HG02884 (cell line): ENCODE measurements at regions not wholly inside any gene's neighbourhood (a gene's known extent, or its start where the extent isn't known, plus 50 kb on each side); places are given as distances from the start of the nearest gene placed in this dataset.
A peak's percentile ranks its signal among the peaks of the same experiment; 100 is the strongest.

Experiments used
- ATAC-seq: cut with Tn5 transposase; IDR thresholded peaks from one replicate; pipeline ENCODE4 v1.9.1; 2021; ENCODE audit warnings: mild to moderate bottlenecking, moderate library complexity; ENCODE audit not compliant: unreplicated experiment

- no peak for ATAC-seq
Observed at GRCh38 chr2:114065731-114066130, 175.8 kb downstream of the ACTR3 start.

DNA sequence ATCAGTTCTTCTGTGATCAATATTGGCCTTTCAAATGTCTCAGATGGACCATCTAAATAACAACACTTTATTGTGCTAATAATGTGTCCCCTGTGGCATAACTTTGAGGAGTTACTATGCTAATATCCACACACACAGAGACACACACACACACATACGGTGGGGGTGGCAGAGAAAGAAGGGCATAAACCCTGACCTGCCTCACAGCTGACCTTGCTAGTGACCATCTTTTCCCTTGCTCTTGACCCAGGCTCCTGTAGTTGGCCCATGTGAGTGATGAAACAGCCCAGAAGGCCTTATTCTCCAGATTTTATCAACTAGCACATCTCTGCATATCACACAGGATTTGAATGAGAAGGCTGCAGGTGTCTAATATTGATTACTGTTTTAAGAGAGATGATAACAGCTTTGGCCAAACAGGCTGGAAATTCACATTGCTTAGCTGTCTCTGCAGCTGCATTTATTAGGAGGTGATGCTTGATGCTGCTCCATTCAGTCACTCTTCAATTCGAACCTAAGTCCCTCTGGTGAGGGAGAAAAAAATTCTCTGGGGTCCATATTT is 176.4 kb downstream of the ACTR3 start:
- ATAC-seq, result no peak

GRCh38 chr2:114068438-114068837 is 178.5 kb downstream of the ACTR3 start:
- ATAC-seq, result no peak

DNA sequence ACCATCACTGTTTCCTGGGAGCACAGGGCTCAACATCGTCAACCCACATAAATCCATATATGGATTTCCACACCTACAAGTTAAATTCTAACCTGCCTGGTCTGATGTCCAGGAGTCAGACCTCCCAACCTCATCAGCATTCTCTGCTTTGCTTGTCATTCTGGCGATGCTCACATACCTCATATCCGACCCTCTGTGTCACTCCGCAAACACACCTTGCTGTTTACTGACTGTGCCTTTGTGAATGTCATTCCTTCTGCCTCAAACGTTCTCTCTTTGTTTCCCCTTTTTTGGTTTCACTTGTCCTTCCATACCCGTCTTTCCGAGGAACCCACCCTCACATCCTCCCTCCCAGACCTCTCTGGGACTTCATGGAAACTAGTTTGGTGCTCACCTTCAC is 187.1 kb downstream of the ACTR3 start:
- ATAC-seq, result no peak

DNA sequence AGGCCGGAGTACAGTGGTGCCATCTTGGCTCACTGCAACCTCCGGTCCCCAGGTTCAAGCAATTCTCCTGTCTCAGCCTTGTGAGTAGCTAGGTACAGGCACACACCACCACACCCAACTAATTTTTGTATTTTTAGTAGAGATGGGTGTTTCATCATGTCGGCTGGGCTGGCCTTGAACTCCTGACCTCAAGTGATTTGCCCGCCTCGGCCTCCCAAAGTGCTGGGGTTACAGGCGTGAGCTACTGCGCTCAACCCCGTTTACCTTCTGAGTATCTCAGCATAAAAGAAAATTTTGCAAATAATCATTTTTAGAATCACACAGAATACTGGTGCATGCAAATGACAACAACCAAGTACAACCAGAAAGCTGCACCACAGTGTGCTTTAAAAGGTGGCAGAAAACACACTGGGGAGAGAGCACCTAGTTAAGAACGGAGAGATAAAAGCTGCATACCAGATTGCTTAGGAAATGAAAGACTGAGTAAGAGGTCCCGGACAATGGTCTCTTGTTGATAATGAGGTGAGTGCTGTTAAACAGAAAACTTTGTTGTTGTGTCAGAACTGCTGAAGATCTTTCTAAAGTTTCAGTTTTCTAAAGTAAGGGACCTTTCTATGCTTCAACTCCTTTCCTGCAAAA is 189.6 kb downstream of the ACTR3 start:
- ATAC-seq, result no peak

DNA sequence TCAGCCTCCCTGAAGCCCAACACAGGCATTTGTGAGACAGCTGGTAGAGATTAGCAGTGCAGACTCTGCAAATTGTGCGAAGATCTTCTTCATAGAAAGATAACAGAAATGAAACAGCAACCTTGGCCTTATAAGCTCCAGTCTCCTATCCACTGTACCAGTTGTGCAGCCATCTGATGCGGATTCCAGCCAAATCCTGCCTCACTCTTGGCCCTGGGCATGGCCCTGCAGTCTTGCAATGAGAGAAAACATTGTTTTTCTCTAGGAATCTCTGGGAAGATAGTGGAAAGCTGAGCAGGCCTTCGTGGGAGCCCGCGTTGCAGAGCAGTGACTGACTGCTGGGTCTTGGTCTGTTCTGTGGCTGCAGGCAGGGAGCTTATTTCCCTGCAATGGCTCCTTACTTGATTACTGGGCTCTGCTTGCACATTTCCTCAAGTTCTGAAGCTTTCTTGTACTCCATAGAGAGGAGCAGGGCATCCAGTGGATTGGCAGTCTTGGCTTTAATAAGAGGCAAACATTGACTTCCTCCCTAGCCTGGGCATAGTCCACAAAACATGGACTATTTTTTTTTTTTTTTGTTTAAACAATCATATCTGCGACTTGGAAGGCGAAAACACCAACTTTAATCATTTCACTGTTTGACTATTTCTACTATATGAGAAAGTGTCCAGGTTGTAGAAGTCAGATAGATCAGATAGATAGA is 193.0 kb downstream of the ACTR3 start:
- ATAC-seq, result no peak

- peak; percentile 87 for ATAC-seq
Observed at GRCh38 chr2:114083717-114084387, 194.0 kb downstream of the ACTR3 start.

DNA sequence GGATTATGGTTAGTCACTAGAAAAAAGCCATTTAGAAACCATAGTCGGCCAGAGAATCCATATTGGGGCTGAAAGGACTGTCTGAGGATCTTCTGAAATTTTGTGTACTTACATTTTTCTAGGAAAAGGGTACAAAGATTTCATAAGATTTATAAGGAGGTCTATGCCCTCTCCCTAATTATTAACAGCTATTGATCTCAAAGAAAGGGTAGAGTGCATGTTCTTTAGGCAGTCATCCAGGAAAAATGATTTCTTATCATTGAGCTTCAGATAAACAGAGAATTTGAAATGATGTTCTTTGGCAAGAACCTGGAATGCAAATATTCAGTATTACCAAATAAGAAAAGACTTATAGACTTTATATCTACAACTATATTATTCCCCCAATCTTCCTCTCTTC is 195.3 kb downstream of the ACTR3 start:
- ATAC-seq, result no peak

- ATAC-seq, result no peak
Observed at GRCh38 chr2:114085992-114086391, 196.1 kb downstream of the ACTR3 start.

GRCh38 chr2:114089636-114090319 is 199.9 kb downstream of the ACTR3 start:
- ATAC-seq, result no peak

GRCh38 chr2:114091010-114091409 is 201.1 kb downstream of the ACTR3 start:
- ATAC-seq, result no peak

DNA sequence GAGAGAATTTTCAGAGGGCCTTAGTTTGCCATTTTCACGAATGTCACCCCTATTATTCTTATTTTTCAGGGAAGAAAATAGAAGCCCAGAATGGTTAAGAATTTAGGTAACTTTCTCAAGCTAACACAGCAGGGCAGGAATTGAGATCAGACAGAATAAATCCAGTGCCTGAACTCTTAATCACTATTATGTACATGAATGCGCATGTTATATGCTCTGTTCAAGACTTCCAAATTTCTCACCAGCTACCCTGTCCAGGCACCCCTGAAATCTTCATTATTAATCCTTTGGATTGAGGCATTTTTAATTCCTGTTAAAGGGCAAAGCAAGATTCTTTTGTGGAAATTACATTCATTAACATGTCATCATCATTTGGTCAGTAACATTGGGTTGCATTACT is 218.4 kb downstream of the ACTR3 start:
- no peak for ATAC-seq

DNA sequence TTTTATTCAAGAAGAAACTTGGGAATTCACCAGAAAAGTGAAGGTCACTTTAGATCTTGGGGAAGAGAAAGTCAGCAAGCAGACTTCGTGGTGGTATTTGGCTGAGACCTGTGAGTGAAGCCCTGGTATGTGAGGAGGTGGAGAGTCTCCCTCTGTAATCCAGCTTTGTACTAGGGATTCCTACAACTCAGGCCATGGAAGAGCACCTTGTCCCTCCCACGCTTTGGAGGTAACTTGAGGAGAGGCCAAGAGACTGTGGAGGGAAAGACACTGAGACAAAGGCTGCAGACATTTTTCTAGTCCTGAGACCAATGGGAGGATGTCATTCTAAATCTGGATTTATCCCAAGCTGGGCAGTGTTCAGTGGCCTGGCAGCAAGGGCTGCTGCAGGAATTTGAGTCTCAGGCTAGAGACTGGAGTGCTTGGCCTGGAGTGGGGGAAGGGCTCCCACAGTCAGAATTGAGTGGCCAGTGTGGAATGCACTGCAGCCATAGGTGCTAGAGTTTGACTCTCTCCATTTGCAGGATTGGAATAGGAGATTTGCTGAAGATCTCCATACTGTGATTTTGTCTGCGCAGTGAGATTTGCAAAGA is 219.0 kb downstream of the ACTR3 start:
- ATAC-seq, result no peak

GRCh38 chr2:114111329-114111728 is 221.4 kb downstream of the ACTR3 start:
- no peak for ATAC-seq

DNA sequence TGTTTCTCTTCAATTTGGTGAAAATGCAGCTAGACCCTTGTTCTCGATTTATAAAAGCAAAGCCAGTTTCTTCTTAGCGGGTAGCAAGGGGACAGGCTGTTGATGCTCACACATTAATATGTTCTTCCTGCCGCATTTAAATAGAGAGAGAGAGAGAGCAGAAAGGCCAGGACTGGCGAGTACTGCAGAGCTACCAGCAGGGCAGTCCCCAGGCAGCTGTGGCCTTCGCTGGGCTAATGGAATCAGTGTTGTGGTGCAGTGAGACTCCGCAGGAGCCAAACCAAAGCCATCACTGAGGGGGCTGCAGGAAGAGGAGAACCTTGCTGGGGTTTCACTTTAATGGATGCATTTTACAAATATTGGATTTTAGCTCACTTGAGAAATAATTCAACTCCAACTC is 223.6 kb downstream of the ACTR3 start:
- ATAC-seq, result no peak

- no peak for ATAC-seq
Observed at GRCh38 chr2:114118088-114118487, 228.2 kb downstream of the ACTR3 start.

GRCh38 chr2:114119862-114120261 is 230.0 kb downstream of the ACTR3 start:
- no peak for ATAC-seq

DNA sequence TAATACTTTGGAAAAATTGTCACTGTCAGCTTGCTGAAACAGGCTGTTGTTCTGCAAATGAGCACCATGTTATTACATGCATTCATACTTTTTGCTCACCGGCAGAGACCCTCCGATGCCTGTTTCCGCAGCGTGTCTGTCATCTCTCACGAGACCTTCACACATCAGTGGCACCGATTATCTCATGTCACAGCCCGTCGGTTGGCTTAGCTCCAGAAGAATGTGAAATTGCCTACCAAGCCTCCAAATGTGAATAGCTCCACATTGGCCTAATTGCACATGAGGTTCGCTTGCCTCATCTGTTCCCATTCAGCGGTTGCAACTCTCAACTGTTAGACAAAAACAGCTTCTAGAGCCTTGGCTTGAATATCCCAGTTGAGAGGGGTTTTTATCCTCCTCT is 233.0 kb downstream of the ACTR3 start:
- ATAC-seq, result no peak

DNA sequence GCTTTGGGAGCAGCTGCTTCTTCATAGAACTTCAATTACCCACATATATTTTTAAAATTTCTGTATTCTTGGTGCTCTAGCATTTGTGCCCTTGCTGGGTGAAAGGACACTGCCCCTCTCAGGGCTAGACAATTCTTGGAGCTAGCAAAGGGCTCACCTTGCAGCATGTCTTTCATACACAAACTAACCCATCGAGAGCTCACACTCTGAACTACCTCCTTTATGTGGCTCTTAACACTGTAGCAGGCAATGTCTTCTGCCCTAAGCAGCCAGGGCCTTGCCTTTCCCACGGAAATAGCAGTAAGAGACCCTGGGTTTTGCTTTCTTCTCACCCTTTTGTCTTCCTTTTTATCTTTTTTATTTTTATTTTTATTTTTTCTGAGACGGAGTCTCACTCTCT is 234.0 kb downstream of the ACTR3 start:
- no peak for ATAC-seq

GRCh38 chr2:114127372-114127771 is 237.5 kb downstream of the ACTR3 start:
- no peak for ATAC-seq

DNA sequence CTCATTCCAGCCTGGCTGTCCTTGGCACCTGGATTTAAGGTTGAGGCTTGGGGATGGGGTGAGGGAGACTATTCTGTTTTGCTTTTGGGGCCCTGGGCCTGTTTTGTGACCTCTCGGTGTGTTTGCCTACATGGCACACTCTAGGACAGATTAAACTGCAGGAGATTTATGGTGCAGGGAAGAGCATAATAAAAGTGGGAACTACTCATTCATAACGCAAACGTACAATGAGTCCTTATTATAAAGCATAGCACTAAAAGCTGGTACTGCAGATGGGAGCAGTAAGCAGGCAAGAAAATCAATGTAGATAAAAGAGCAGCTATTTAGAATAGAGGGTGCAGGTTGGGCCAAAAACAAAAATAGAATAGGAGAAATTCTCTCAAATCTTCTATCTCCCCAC is 238.4 kb downstream of the ACTR3 start:
- ATAC-seq, result no peak
